WERI-Rb-1 (cell line): ENCODE measurements at regions not wholly inside any gene's neighbourhood (a gene's known extent, or its start where the extent isn't known, plus 50 kb on each side); places are given as distances from the start of the nearest gene placed in this dataset.

Experiments
- DNase-seq: peaks from one replicate; pipeline ENCODE4 v3.0.0-alpha.2; 2020
- H3K27ac ChIP-seq: fragments of 250-450 bp; sonication (Bioruptor Pico); 2 replicates; pipeline ENCODE4 v1.5.1; 2020; ENCODE audit warnings: mild to moderate bottlenecking, moderate library complexity
- H3K27me3 ChIP-seq: fragments of 250-450 bp; sonication (Bioruptor Pico); 2 replicates; pipeline ENCODE4 v1.5.1; 2021; ENCODE audit warnings: mild to moderate bottlenecking, low read depth, moderate library complexity; ENCODE audit not compliant: insufficient read depth, severe bottlenecking
- H3K36me3 ChIP-seq: fragments of 250-450 bp; sonication (Bioruptor Pico); 2 replicates; pipeline ENCODE4 v1.5.1; 2020; ENCODE audit warnings: mild to moderate bottlenecking, moderate library complexity
- H3K4me3 ChIP-seq: 2 replicates; pipeline ENCODE4 v1.5.1; 2011; ENCODE audit warnings: low read depth, mild to moderate bottlenecking, control low read depth, low read length
- H3K9me3 ChIP-seq: fragments of 250-450 bp; sonication (Bioruptor Pico); 2 replicates; pipeline ENCODE4 v1.5.1; 2021; ENCODE audit warnings: mild to moderate bottlenecking, moderate library complexity; ENCODE audit not compliant: severe bottlenecking
- TF ChIP-seq, protein P1 (sequence below): IDR thresholded peaks from 2 replicates; pipeline ENCODE4 v1.5.1; 2011; ENCODE audit warnings: low read depth, mild to moderate bottlenecking, control low read depth, inconsistent platforms, low read length

DNA sequence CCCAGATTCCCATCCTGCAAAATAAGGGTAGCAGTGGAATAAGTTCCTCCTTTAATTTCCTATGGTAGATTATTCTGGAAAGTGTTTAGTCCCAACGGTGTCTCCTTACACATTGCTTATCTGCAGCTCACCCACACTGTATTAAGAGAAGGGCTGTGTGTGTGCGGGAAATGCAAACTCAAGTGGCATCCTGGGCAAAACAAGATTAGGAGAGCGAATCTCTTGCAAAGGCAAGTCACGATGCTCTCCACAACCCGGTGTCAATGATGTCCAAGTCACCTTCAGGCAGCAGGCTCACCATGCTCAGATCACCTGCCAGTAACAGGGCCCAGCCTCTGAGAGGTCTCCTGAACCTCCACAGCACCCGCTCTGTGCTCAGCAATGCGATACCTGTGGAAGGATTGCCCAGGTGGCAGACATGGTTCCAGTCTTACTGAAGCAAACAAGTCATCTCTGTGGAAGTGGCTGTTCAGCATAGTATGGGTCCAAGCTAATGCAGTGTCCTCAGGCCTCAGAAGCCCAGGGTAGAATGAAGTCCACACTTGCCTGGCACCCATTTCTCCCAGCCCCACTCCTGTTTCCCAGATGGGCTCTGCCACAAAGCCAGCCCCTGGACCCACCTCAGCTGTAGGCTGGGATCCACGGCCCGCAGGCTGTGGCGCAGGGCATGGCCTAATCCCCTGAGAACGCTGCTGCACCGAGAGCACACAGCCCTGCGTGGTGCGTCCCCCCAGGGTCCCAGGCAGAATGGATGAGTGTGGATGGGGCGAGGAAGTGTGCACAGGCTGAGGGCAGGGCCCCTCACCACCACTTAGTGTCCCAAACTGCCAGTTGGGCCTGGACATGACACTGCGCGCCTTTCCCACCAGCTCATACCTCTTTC is 101.2 kb downstream of the PXDC1 start:
- H3K27me3 ChIP-seq, result no peaks in the 10 kb centered on the region
- TF ChIP-seq, protein P1, sequence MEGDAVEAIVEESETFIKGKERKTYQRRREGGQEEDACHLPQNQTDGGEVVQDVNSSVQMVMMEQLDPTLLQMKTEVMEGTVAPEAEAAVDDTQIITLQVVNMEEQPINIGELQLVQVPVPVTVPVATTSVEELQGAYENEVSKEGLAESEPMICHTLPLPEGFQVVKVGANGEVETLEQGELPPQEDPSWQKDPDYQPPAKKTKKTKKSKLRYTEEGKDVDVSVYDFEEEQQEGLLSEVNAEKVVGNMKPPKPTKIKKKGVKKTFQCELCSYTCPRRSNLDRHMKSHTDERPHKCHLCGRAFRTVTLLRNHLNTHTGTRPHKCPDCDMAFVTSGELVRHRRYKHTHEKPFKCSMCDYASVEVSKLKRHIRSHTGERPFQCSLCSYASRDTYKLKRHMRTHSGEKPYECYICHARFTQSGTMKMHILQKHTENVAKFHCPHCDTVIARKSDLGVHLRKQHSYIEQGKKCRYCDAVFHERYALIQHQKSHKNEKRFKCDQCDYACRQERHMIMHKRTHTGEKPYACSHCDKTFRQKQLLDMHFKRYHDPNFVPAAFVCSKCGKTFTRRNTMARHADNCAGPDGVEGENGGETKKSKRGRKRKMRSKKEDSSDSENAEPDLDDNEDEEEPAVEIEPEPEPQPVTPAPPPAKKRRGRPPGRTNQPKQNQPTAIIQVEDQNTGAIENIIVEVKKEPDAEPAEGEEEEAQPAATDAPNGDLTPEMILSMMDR, result no peak
- DNase-seq, result no peak

DNA sequence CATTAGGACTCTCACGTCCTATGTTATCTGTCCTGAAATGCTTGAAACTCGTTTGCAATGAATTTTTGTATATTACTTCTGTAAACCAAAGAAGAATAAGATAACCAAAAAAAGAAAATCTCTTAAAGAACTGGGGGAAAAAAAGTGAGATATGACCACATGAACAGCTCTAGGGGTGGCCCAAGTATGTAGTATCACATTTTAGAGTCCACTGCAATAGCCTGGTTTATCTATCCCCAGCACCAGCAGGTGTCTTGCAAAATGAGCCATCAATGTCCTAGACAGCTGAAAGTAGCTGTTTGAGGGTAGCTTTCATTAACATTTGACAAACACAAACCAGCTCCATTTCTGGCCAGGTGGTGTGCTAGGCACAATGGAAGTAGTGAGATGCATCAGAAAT is 102.8 kb downstream of the PXDC1 start:
- Histone ChIP-seq H3K9me3 (no peaks in the 10 kb centered on the region), H3K4me3 (no peak overlapping the region), H3K36me3 (no peaks in the 10 kb centered on the region), H3K27ac (no peak overlapping the region), H3K27me3 (no peaks in the 10 kb centered on the region)
- TF ChIP-seq, protein P1, result no peak
- no peak for DNase-seq

More for the DNA sequence above, 101.2 kb downstream of the PXDC1 start:
- Histone ChIP-seq H3K4me3 (no peak overlapping the region), H3K9me3 (no peaks in the 10 kb centered on the region), H3K36me3 (no peaks in the 10 kb centered on the region), H3K27ac (no peak overlapping the region)

- no peaks in the 10 kb centered on the region for H3K27me3 ChIP-seq
- TF ChIP-seq, protein P1, result no peak
- no peaks in the 10 kb centered on the region for H3K36me3 ChIP-seq
- H3K4me3 ChIP-seq, result no peak overlapping the region
- no peak for DNase-seq
- no peaks in the 10 kb centered on the region for H3K9me3 ChIP-seq
- no peak overlapping the region for H3K27ac ChIP-seq
These were observed 104.7 kb downstream of the PXDC1 start for GRCh38 chr6:3646616-3647362.

- no peaks in the 10 kb centered on the region for H3K36me3 ChIP-seq
- no peaks in the 10 kb centered on the region for H3K27me3 ChIP-seq
- no peaks in the 10 kb centered on the region for H3K9me3 ChIP-seq
- DNase-seq, result no peak
- no peak overlapping the region for H3K27ac ChIP-seq
- TF ChIP-seq, protein P1, result no peak
- no peak overlapping the region for H3K4me3 ChIP-seq
These were observed 106.8 kb downstream of the PXDC1 start for GRCh38 chr6:3644739-3645012.

- Histone ChIP-seq H3K4me3 (no peak overlapping the region), H3K27me3 (no peaks in the 10 kb centered on the region), H3K27ac (no peak overlapping the region), H3K36me3 (no peaks in the 10 kb centered on the region), H3K9me3 (peaks cover 1% of the 10 kb centered on the region)
- TF ChIP-seq, protein P1, result no peak
- no peak for DNase-seq
These were observed 107.4 kb downstream of the PXDC1 start for GRCh38 chr6:3643921-3644738.
